Esophagus muscularis mucosa (tissue), 4 donors: ENCODE measurements at regions not wholly inside any gene's neighbourhood (a gene's known extent, or its start where the extent isn't known, plus 50 kb on each side); places are given as distances from the start of the nearest gene placed in this dataset.
A peak's percentile ranks its signal among the peaks of the same experiment; 100 is the strongest.

ENCODE experiments used
- DNase-seq: peaks from one replicate; pipeline ENCODE4 v3.0.0-alpha.2; 2017; ENCODE audit errors: extremely low spot score
- H3K27ac ChIP-seq, 4 donors: fragments of 200-600 bp; sonication (generic); replicated peaks in 1 of 4; 1 replicate in 3 of 4; 2 replicates in 1 of 4; pipeline ENCODE4 v1.5.1; 2016 to 2019; ENCODE audit warnings: mild to moderate bottlenecking in 1 of 4
- H3K27me3 ChIP-seq, 4 donors: fragments of 200-600 bp; sonication (generic); one replicate each; pipeline versions ENCODE4 v1.5.1 to v1.6.0; 2016 to 2019
- H3K36me3 ChIP-seq, 4 donors: fragments of 200-600 bp; sonication (generic); one replicate each; pipeline ENCODE4 v1.5.1; 2016 to 2019
- H3K4me1 ChIP-seq, 4 donors: fragments of 200-600 bp; sonication (generic); one replicate each; pipeline ENCODE4 v1.5.1; 2016 to 2019
- H3K4me3 ChIP-seq, 4 donors: fragments of 200-600 bp; sonication (generic); 1 replicate in 2 of 4; 2 replicates in 2 of 4; pipeline ENCODE4 v1.5.1; 2016 to 2019; ENCODE audit warnings: mild to moderate bottlenecking in 4 of 4, moderate library complexity in 1 of 4
- H3K9me3 ChIP-seq, 4 donors: fragments of 200-600 bp; sonication (generic); 1 replicate in 3 of 4; 2 replicates in 1 of 4; pipeline ENCODE4 v1.5.1; 2016 to 2019
- EP300 ChIP-seq: sonication (generic); formaldehyde crosslinking; IDR thresholded peaks from one replicate; pipeline ENCODE4 v1.6.1; 2017; ENCODE audit warnings: antibody characterized with exemption
- POLR2A ChIP-seq: fragments of 450-650 bp; IDR thresholded peaks from one replicate; pipeline ENCODE4 v1.6.1; 2017; ENCODE audit warnings: antibody characterized with exemption, moderate library complexity, mild to moderate bottlenecking, low read depth
- POLR2AphosphoS5 ChIP-seq, 2 donors: sonication (generic); formaldehyde crosslinking; IDR thresholded peaks; one replicate each; pipeline ENCODE4 v1.6.1; 2017; ENCODE audit warnings: antibody characterized with exemption in 2 of 2
- WGBS: methylation state at CpG from one replicate; pipeline ENCODE4 v1.1.5; 2018; 5-methylcytosine and 5-hydroxymethylcytosine counted together
- intact Hi-C: fragments of 100-400 bp; cut with DNase I; formaldehyde crosslinking; loops from one replicate; pipeline ENCODE4 v1.15.1; 2023
- TF ChIP-seq, protein P1 (sequence below), 3 experiments: fragments of 200-600 bp in 2 of 3; fragments of 450-650 bp in 1 of 3; sonication (generic) in 2 of 3; IDR thresholded peaks; one replicate each; pipeline ENCODE4 v1.5.1; 2017 to 2019; ENCODE audit warnings: antibody characterized with exemption in 3 of 3, mild to moderate bottlenecking in 2 of 3, moderate library complexity in 1 of 3

DNA sequence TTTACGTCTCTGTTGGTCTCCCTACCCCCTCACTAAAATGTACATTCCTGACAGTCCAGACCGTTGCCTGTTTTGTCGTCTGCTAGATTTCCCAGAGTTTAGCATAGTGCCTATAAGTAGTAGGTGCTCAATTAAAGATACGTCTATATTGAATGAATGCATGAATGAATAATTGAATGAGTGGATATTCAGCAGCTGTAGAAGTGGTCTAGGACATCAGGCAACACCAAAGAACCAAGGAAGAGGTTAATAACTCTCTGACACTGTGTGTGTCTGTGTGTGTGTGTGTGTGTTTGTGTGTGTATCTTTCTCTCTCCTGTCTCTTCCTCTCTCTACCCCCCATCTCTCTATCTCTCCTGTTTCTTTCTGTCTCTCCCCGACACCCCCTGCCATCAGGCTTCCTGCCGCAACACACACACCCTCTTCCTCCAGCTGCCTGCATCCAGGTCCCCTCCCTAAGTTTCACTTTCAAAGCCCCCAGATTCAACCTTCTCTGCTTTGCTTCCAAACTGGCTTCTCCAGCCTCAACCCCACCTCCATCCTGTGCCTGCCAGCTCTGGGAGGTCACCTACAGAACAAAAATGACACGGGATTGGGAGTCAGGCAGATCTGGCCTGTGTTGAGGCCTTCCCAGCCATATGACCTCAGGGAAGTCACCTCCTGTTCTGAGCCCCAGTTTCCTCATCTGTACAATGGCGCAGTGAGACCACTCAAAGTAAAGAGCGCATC is 119.9 kb upstream of the NCOR2 start:
- Histone ChIP-seq H3K4me3 (no peak overlapping the region), H3K36me3 (no peaks in the 10 kb centered on the region), H3K9me3 (peaks cover 0 to 6% (median 2%) of the 10 kb centered on the region in 4 donors), H3K27ac (peak overlapping the region; percentile 42 to 92 (median 67)), H3K27me3 (no peaks in the 10 kb centered on the region), H3K4me1 (peaks cover 47 to 63% (median 60%) of the 10 kb centered on the region in 4 donors)
- intact Hi-C loops = loop anchor here (10.0 kb wide), 1 partner anchor 57 kb away; no protein-coding TSS in a partner anchor
- WGBS = 74% methylated on average over 9 of the region's 9 CpGs
- DNase-seq = no peak
- TF ChIP-seq EP300 (no peak), POLR2A (no peak)

DNA sequence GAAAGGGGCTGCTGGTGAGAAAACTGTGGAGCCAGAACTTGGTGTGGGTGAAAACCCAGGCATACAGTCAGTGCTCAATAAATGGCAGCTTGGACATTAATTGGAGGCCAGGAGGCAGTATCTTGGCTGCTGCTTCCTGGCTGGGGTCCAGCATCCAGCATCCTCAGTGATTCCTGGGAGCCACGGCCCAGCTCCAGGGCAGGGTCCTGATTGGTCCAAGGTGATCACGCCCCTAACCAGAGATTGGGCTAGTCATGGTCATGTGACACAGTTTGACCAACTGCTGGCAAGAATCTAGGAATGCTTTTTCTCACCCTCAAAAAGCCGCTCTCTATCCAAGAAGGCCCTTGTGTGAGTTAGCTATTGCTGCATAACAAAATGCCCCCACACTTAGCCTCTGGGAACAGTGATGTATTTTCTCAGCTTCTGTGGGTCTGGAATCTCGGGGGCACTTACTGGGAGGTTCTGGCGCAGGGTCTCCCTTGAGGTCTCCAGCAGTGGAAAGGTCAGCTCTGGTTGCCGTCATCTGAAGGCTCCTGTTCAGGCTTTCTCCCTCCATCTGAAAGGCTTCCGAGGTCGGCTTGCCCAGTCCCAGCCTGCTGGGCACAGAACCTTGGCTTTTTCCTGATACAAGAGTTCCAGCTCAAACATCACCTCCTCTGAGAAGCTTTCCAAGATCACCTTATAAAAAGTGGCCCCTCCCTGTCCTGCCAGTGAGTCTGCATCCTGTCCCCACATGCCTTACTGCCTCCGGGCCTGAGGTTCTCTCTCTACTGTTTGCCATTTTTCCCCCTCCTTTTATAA is 119.2 kb upstream of the NCOR2 start:
- no peak overlapping the region for H3K4me3 ChIP-seq
- no peaks in the 10 kb centered on the region for H3K36me3 ChIP-seq
- peaks cover 54 to 71% (median 68%) of the 10 kb centered on the region in 4 donors for H3K4me1 ChIP-seq
- intact Hi-C loops = loop anchor here (10.0 kb wide), 1 partner anchor 58 kb away; no protein-coding TSS in a partner anchor
- no peaks in the 10 kb centered on the region for H3K9me3 ChIP-seq
- no peak for TF ChIP-seq POLR2AphosphoS5 (IDR thresholded peaks at IDR 0.05)
- no peak for TF ChIP-seq POLR2A
- TF ChIP-seq, protein P1, sequence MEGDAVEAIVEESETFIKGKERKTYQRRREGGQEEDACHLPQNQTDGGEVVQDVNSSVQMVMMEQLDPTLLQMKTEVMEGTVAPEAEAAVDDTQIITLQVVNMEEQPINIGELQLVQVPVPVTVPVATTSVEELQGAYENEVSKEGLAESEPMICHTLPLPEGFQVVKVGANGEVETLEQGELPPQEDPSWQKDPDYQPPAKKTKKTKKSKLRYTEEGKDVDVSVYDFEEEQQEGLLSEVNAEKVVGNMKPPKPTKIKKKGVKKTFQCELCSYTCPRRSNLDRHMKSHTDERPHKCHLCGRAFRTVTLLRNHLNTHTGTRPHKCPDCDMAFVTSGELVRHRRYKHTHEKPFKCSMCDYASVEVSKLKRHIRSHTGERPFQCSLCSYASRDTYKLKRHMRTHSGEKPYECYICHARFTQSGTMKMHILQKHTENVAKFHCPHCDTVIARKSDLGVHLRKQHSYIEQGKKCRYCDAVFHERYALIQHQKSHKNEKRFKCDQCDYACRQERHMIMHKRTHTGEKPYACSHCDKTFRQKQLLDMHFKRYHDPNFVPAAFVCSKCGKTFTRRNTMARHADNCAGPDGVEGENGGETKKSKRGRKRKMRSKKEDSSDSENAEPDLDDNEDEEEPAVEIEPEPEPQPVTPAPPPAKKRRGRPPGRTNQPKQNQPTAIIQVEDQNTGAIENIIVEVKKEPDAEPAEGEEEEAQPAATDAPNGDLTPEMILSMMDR (IDR thresholded peaks at IDR 0.05) = no peak
- no peak for TF ChIP-seq EP300
- H3K27me3 ChIP-seq = no peaks in the 10 kb centered on the region
- WGBS = 80% methylated on average over 9 of the region's 9 CpGs
- no peak for DNase-seq
- H3K27ac ChIP-seq = peak overlapping the region; percentile 87 to 92 (median 90)

DNA sequence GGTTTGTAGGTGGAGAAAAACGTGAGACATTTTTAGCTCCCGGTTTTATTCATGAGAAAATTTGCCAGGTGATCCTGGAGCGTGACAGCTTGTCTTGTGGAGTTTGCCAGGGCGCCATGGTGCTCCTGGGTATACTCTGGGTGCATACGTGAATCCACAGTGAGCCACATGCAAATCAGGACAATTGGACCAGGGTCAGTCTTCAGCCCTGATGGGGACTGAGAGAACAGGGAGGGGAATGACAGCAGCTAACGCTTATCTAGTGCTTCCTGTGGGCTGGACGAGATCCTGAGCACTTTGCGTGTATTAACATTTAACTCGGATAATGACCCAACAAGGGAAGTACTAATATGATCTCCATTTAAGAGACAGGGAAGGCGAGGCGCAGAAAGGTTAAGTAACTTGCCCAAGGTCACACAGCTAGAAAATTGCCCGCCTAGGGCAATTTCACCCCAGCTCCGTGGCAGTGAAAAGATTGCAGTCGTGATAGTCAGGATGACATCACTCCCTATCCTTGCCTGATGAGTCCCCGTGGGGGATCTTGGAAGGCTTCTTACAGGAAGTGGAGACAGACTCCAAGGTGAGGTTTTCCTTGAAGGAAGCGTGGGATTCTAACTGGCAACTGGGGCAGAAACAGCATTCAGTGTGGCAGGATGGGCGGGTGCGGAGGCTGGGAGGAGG is 118.4 kb upstream of the NCOR2 start:
- WGBS = 41% methylated on average over 16 of the region's 18 CpGs
- no peak for DNase-seq
- Histone ChIP-seq H3K27ac (peak overlapping the region; percentile 87 to 92 (median 90)), H3K4me3 (peak overlapping the region; percentile 33 to 52 (median 38)), H3K36me3 (no peaks in the 10 kb centered on the region), H3K9me3 (no peaks in the 10 kb centered on the region), H3K27me3 (no peaks in the 10 kb centered on the region), H3K4me1 (peaks cover 57 to 78% (median 75%) of the 10 kb centered on the region in 4 donors)
- intact Hi-C loops = loop anchor here (10.0 kb wide), 1 partner anchor 59 kb away; no protein-coding TSS in a partner anchor
- no peak for TF ChIP-seq EP300
- TF ChIP-seq, protein P1 (IDR thresholded peaks at IDR 0.05) = no peak
- TF ChIP-seq POLR2AphosphoS5 (IDR thresholded peaks at IDR 0.05) = peak in 1 of 2 donors; percentile 59
- TF ChIP-seq POLR2A = no peak

DNA sequence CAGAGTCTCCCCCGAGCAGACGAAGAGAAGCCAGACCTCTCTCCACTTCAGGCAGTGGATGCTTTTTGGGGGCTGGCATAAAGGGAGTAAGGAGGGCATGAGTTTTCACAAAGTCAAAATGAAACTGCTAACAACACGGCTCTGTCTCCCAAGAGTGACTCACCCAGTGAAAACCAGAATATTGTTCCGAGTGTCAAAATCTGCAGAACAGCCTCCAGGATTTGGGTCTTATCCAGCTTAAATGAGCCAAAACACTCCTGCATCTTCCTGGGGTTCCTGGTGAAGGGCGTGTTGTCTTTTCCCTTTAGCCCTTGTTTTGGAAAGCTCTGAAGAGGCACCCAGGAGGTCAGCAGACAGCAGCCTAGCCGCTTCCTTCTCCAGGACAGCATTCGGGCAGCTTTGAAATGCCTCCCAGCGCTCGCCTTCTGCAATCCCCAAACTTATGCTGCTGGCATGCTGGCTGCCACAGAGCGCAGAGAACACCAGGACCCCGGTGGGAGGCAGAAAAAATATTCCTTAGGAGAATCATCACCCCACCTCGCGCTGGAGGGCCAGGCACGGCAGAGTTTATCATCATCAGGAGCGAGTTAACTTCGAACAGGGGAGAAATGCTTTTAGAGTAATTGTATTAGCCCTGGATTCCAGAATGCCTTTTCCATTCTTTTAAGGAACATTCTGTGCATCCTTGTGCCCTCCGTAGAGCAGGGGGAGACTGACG is 117.7 kb upstream of the NCOR2 start:
- intact Hi-C loops = loop anchor here (10.0 kb wide), 1 partner anchor 60 kb away; no protein-coding TSS in a partner anchor
- WGBS = 14% methylated on average over 12 of the region's 18 CpGs
- Histone ChIP-seq H3K9me3 (no peaks in the 10 kb centered on the region), H3K27me3 (no peaks in the 10 kb centered on the region), H3K4me1 (peaks cover 57 to 85% (median 82%) of the 10 kb centered on the region in 4 donors), H3K4me3 (peak overlapping the region; percentile 33 to 52 (median 38)), H3K27ac (peak overlapping the region; percentile 87 to 92 (median 90)), H3K36me3 (no peaks in the 10 kb centered on the region)
- no peak for TF ChIP-seq EP300
- TF ChIP-seq POLR2AphosphoS5 (IDR thresholded peaks at IDR 0.05) = peak; percentile 12 to 29
- TF ChIP-seq POLR2A = no peak
- TF ChIP-seq, protein P1 (IDR thresholded peaks at IDR 0.05) = no peak
- no peak for DNase-seq
